Breast epithelium (tissue), 3 donors: ENCODE measurements at regions not wholly inside any gene's neighbourhood (a gene's known extent, or its start where the extent isn't known, plus 50 kb on each side); places are given as distances from the start of the nearest gene placed in this dataset.

Experiments
- POLR2AphosphoS5 ChIP-seq, 3 donors: sonication (generic); formaldehyde crosslinking; IDR thresholded peaks; one replicate each; pipeline ENCODE4 v1.6.1; 2017; ENCODE audit warnings: antibody characterized with exemption in 3 of 3
- TF ChIP-seq, protein P1 (sequence below), 3 donors: fragments of 450-650 bp; IDR thresholded peaks; one replicate each; pipeline ENCODE4 v1.5.1; 2016 to 2017; ENCODE audit warnings: antibody characterized with exemption in 3 of 3, mild to moderate bottlenecking in 3 of 3, moderate library complexity in 3 of 3

- TF ChIP-seq, protein P1, sequence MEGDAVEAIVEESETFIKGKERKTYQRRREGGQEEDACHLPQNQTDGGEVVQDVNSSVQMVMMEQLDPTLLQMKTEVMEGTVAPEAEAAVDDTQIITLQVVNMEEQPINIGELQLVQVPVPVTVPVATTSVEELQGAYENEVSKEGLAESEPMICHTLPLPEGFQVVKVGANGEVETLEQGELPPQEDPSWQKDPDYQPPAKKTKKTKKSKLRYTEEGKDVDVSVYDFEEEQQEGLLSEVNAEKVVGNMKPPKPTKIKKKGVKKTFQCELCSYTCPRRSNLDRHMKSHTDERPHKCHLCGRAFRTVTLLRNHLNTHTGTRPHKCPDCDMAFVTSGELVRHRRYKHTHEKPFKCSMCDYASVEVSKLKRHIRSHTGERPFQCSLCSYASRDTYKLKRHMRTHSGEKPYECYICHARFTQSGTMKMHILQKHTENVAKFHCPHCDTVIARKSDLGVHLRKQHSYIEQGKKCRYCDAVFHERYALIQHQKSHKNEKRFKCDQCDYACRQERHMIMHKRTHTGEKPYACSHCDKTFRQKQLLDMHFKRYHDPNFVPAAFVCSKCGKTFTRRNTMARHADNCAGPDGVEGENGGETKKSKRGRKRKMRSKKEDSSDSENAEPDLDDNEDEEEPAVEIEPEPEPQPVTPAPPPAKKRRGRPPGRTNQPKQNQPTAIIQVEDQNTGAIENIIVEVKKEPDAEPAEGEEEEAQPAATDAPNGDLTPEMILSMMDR (IDR thresholded peaks at IDR 0.05), result no peak
- TF ChIP-seq POLR2AphosphoS5 (IDR thresholded peaks at IDR 0.05), result no peak
These were observed 234.5 kb downstream of the RPL10L start for GRCh38 chr14:46417066-46417465.
